ENCODE measurements at regions not wholly inside any gene's neighbourhood (a gene's known extent, or its start where the extent isn't known, plus 50 kb on each side); places are given as distances from the start of the nearest gene placed in this dataset.

- H3K27ac ChIP-seq (ENCODE audit: low read depth in 1 of 2, low read length in 2 of 2): no peak overlapping the region
- no peaks in the 10 kb centered on the region for H3K36me3 ChIP-seq (ENCODE audit: control insufficient read depth in 4 of 4, insufficient read depth in 3 of 4, low read depth in 1 of 4, low read length in 3 of 4)
- WGBS: 43% methylated on average over 2 of the region's 2 CpGs
- DNase-seq (ENCODE audit: low spot score): no peak
- H3K27me3 ChIP-seq (ENCODE audit: control insufficient read depth in 4 of 4, insufficient read depth in 4 of 4, low read length in 3 of 4): peaks cover 0 to 3% (median 0%) of the 10 kb centered on the region in 4 donors
- no peaks in the 10 kb centered on the region for H3K4me1 ChIP-seq (ENCODE audit: control insufficient read depth in 4 of 4, insufficient read depth in 4 of 4, low read length in 3 of 4)
- H3K9ac ChIP-seq (ENCODE audit: low read depth in 1 of 2, low read length in 2 of 2): no peak overlapping the region
- no peak overlapping the region for H3K4me3 ChIP-seq (ENCODE audit: low read depth in 1 of 3, low read length in 3 of 3)
- peaks cover 0 to 5% (median 2%) of the 10 kb centered on the region in 4 donors for H3K9me3 ChIP-seq (ENCODE audit: control insufficient read depth in 4 of 4, low read length in 3 of 4)
- no peak for TF ChIP-seq HNF4G (IDR thresholded peaks at IDR 0.05)
- TF ChIP-seq FOXA2 (IDR thresholded peaks at IDR 0.05): no peak
- TF ChIP-seq JUND (IDR thresholded peaks at IDR 0.05): no peak
- no peak for TF ChIP-seq SP1 (IDR thresholded peaks at IDR 0.05)
- TF ChIP-seq, protein P1, sequence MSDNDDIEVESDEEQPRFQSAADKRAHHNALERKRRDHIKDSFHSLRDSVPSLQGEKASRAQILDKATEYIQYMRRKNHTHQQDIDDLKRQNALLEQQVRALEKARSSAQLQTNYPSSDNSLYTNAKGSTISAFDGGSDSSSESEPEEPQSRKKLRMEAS (IDR thresholded peaks at IDR 0.05): no peak
- no peak for TF ChIP-seq HNF4A (conservative IDR thresholded peaks at IDR 0.05)
Measured at GRCh38 chr12:91622981-91623380, 440.4 kb upstream of the DCN start.

DNA sequence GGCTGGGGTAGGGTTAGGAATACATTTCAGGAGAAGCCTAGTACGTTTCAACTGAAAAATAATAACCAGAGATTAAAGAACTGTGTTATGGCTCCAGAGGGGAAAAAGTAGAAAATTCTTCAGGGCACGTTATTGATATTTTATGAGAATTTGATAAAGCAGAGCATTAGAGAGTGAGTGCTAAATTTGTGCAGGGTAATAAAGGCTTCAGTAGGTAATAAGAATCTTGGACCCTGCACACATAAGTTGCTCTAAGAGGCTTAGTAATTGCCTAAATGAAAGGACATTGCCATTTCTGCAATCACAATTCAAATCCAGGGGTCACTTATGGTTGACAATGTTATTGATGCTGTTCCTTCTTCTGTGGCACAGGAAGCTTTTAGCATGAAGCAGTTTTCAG, 439.4 kb upstream of the DCN start:
- H3K27ac ChIP-seq (ENCODE audit: low read depth in 1 of 2, low read length in 2 of 2): no peak overlapping the region
- H3K4me1 ChIP-seq (ENCODE audit: control insufficient read depth in 4 of 4, insufficient read depth in 4 of 4, low read length in 3 of 4): no peaks in the 10 kb centered on the region
- TF ChIP-seq EGR1 (IDR thresholded peaks at IDR 0.05; ENCODE audit: low read depth in 2 of 2) (no peak), GABPA (IDR thresholded peaks at IDR 0.05 in 1 of 2, conservative IDR thresholded peaks at IDR 0.05 in 1 of 2) (no peak), RXRA (IDR thresholded peaks at IDR 0.05) (no peak), SP1 (IDR thresholded peaks at IDR 0.05) (no peak), FOXA1 (IDR thresholded peaks at IDR 0.05) (no peak), TAF1 (conservative IDR thresholded peaks at IDR 0.05) (no peak)
- TF ChIP-seq, protein P2, sequence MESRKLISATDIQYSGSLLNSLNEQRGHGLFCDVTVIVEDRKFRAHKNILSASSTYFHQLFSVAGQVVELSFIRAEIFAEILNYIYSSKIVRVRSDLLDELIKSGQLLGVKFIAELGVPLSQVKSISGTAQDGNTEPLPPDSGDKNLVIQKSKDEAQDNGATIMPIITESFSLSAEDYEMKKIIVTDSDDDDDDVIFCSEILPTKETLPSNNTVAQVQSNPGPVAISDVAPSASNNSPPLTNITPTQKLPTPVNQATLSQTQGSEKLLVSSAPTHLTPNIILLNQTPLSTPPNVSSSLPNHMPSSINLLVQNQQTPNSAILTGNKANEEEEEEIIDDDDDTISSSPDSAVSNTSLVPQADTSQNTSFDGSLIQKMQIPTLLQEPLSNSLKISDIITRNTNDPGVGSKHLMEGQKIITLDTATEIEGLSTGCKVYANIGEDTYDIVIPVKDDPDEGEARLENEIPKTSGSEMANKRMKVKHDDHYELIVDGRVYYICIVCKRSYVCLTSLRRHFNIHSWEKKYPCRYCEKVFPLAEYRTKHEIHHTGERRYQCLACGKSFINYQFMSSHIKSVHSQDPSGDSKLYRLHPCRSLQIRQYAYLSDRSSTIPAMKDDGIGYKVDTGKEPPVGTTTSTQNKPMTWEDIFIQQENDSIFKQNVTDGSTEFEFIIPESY (IDR thresholded peaks at IDR 0.05): no peak
- H3K9ac ChIP-seq (ENCODE audit: low read depth in 1 of 2, low read length in 2 of 2): no peak overlapping the region
- no peak for DNase-seq (ENCODE audit: low spot score)
- H3K36me3 ChIP-seq (ENCODE audit: control insufficient read depth in 4 of 4, insufficient read depth in 3 of 4, low read depth in 1 of 4, low read length in 3 of 4): no peaks in the 10 kb centered on the region
- H3K9me3 ChIP-seq (ENCODE audit: control insufficient read depth in 4 of 4, low read length in 3 of 4): peaks cover 0 to 5% (median 2%) of the 10 kb centered on the region in 4 donors
- no peak overlapping the region for H3K4me3 ChIP-seq (ENCODE audit: low read depth in 1 of 3, low read length in 3 of 3)
- H3K27me3 ChIP-seq (ENCODE audit: control insufficient read depth in 4 of 4, insufficient read depth in 4 of 4, low read length in 3 of 4): peaks cover 0 to 3% (median 0%) of the 10 kb centered on the region in 4 donors
- 77% methylated on average over 2 of the region's 2 CpGs for WGBS

DNA sequence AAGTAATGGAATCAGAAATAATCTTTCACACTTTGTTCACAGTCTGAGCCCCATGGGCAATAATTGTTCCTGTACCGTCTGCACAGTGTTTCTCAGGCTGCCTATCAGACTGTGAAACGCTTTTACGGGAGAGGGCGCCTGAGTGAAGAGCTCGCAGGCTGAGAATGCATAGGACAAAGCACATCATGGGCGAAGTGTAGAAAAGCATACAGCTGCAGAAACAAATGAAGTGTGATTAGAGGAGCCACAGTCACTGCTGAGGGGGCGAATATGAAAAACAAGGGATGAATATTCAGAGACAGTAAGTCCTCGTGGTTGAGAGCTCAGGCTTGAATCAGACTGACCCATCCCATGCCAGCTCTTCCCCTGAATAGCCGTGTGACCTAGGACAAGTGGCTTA, 438.4 kb upstream of the DCN start:
- Histone ChIP-seq H3K4me1 (ENCODE audit: control insufficient read depth in 4 of 4, insufficient read depth in 4 of 4, low read length in 3 of 4) (no peaks in the 10 kb centered on the region), H3K27ac (ENCODE audit: low read depth in 1 of 2, low read length in 2 of 2) (no peak overlapping the region), H3K4me3 (ENCODE audit: low read depth in 1 of 3, low read length in 3 of 3) (no peak overlapping the region), H3K9ac (ENCODE audit: low read depth in 1 of 2, low read length in 2 of 2) (no peak overlapping the region), H3K36me3 (ENCODE audit: control insufficient read depth in 4 of 4, insufficient read depth in 3 of 4, low read depth in 1 of 4, low read length in 3 of 4) (no peaks in the 10 kb centered on the region), H3K27me3 (ENCODE audit: control insufficient read depth in 4 of 4, insufficient read depth in 4 of 4, low read length in 3 of 4) (peaks cover 0 to 3% (median 0%) of the 10 kb centered on the region in 4 donors), H3K9me3 (ENCODE audit: control insufficient read depth in 4 of 4, low read length in 3 of 4) (peaks cover 0 to 2% (median under 1%) of the 10 kb centered on the region in 4 donors)
- no peak for DNase-seq (ENCODE audit: low spot score)
- WGBS: 83% methylated on average over 9 of the region's 9 CpGs
- TF ChIP-seq REST (IDR thresholded peaks at IDR 0.05) (no peak), SP1 (IDR thresholded peaks at IDR 0.05) (no peak), HNF4G (IDR thresholded peaks at IDR 0.05) (no peak), ATF3 (IDR thresholded peaks at IDR 0.05) (no peak), YY1 (IDR thresholded peaks at IDR 0.05) (no peak), JUND (IDR thresholded peaks at IDR 0.05) (no peak), NR2F2 (IDR thresholded peaks at IDR 0.05) (no peak), GABPA (IDR thresholded peaks at IDR 0.05 in 1 of 2, conservative IDR thresholded peaks at IDR 0.05 in 1 of 2) (no peak), RAD21 (IDR thresholded peaks at IDR 0.05) (no peak), FOXA2 (IDR thresholded peaks at IDR 0.05) (no peak), EGR1 (IDR thresholded peaks at IDR 0.05; ENCODE audit: low read depth in 2 of 2) (no peak), TAF1 (conservative IDR thresholded peaks at IDR 0.05) (no peak), HNF4A (conservative IDR thresholded peaks at IDR 0.05) (no peak)
- TF ChIP-seq, protein P3, sequence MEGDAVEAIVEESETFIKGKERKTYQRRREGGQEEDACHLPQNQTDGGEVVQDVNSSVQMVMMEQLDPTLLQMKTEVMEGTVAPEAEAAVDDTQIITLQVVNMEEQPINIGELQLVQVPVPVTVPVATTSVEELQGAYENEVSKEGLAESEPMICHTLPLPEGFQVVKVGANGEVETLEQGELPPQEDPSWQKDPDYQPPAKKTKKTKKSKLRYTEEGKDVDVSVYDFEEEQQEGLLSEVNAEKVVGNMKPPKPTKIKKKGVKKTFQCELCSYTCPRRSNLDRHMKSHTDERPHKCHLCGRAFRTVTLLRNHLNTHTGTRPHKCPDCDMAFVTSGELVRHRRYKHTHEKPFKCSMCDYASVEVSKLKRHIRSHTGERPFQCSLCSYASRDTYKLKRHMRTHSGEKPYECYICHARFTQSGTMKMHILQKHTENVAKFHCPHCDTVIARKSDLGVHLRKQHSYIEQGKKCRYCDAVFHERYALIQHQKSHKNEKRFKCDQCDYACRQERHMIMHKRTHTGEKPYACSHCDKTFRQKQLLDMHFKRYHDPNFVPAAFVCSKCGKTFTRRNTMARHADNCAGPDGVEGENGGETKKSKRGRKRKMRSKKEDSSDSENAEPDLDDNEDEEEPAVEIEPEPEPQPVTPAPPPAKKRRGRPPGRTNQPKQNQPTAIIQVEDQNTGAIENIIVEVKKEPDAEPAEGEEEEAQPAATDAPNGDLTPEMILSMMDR (IDR thresholded peaks at IDR 0.05; ENCODE audit: low read depth, low read length, missing input control): no peak
- TF ChIP-seq, protein P2 (IDR thresholded peaks at IDR 0.05): no peak
- TF ChIP-seq, protein P1 (IDR thresholded peaks at IDR 0.05): no peak

Data from liver (tissue), 8 donors.